SK-N-SH treated with all-trans-retinoic acid at 6 μM for 48 hours (cell line): ENCODE measurements at regions not wholly inside any gene's neighbourhood (a gene's known extent, or its start where the extent isn't known, plus 50 kb on each side); places are given as distances from the start of the nearest gene placed in this dataset.

Experiments
- ATAC-seq: fragments of 200-7000 bp; cut with Tn5 transposase; 3 replicates; pipeline ENCODE4 v1.9.1; 2020; ENCODE audit warnings: mild to moderate bottlenecking, moderate library complexity
- ARNTL ChIP-seq: fragments of 450-650 bp; formaldehyde crosslinking; IDR thresholded peaks from 2 replicates; pipeline ENCODE4 v1.5.0; 2020; ENCODE audit warnings: low read depth, mild to moderate bottlenecking, moderate library complexity, borderline replicate concordance
- BACH2 ChIP-seq: fragments of 250-450 bp; sonication (Bioruptor Pico); IDR thresholded peaks from 2 replicates; pipeline ENCODE4 v1.9.0; 2021; ENCODE audit warnings: mild to moderate bottlenecking, borderline replicate concordance
- CSDC2 ChIP-seq: fragments of 250-450 bp; sonication (Bioruptor Pico); IDR thresholded peaks from 2 replicates; pipeline ENCODE4 v1.5.0; 2020; ENCODE audit warnings: mild to moderate bottlenecking, moderate library complexity
- CSRNP3 ChIP-seq: fragments of 250-450 bp; sonication (Bioruptor Pico); IDR thresholded peaks from 2 replicates; pipeline ENCODE4 v1.5.1; 2021; ENCODE audit warnings: mild to moderate bottlenecking, moderate library complexity
- ESRRG ChIP-seq: fragments of 250-450 bp; sonication (Bioruptor Pico); IDR thresholded peaks from 2 replicates; pipeline ENCODE4 v1.6.1; 2021; ENCODE audit warnings: mild to moderate bottlenecking
- GLIS3 ChIP-seq: fragments of 250-450 bp; sonication (Bioruptor Pico); IDR thresholded peaks from 2 replicates; pipeline ENCODE4 v1.5.0; 2020; ENCODE audit warnings: mild to moderate bottlenecking, moderate library complexity
- ISL1 ChIP-seq: fragments of 250-450 bp; sonication (Bioruptor Pico); IDR thresholded peaks from 2 replicates; pipeline ENCODE4 v2.1.2; 2022; ENCODE audit warnings: mild to moderate bottlenecking, moderate library complexity
- OSR1 ChIP-seq: fragments of 250-450 bp; sonication (Bioruptor Pico); IDR thresholded peaks from 2 replicates; pipeline ENCODE4 v1.8.0; 2022; ENCODE audit warnings: moderate library complexity, mild to moderate bottlenecking, inconsistent platforms
- PATZ1 ChIP-seq: fragments of 250-450 bp; sonication (Bioruptor Pico); IDR thresholded peaks from 2 replicates; pipeline ENCODE4 v1.8.0; 2020; ENCODE audit warnings: mild to moderate bottlenecking, moderate library complexity, borderline replicate concordance
- POU6F1 ChIP-seq: fragments of 250-450 bp; sonication (Bioruptor Pico); IDR thresholded peaks from 2 replicates; pipeline ENCODE4 v1.8.0; 2021; ENCODE audit warnings: low read depth, mild to moderate bottlenecking, moderate library complexity, borderline replicate concordance
- PPARA ChIP-seq: fragments of 250-450 bp; sonication (Bioruptor Pico); IDR thresholded peaks from 2 replicates; pipeline ENCODE4 v1.5.0; 2020; ENCODE audit warnings: mild to moderate bottlenecking, borderline replicate concordance
- RARB ChIP-seq: fragments of 250-450 bp; sonication (Bioruptor Pico); IDR thresholded peaks from 2 replicates; pipeline ENCODE4 v1.8.0; 2021; ENCODE audit warnings: mild to moderate bottlenecking, moderate library complexity
- SNAI2 ChIP-seq: fragments of 250-450 bp; sonication (Bioruptor Pico); IDR thresholded peaks from 2 replicates; pipeline ENCODE4 v1.5.0; 2020; ENCODE audit warnings: mild to moderate bottlenecking, moderate library complexity
- TCF4 ChIP-seq: fragments of 250-450 bp; sonication (Bioruptor Pico); IDR thresholded peaks from 2 replicates; pipeline ENCODE4 v1.8.0; 2021; ENCODE audit warnings: mild to moderate bottlenecking, moderate library complexity, borderline replicate concordance
- TSHZ2 ChIP-seq: fragments of 250-450 bp; sonication (Bioruptor Pico); IDR thresholded peaks from 2 replicates; pipeline ENCODE4 v1.5.0; 2020; ENCODE audit warnings: mild to moderate bottlenecking, moderate library complexity
- ZC3H10 ChIP-seq: fragments of 250-450 bp; sonication (Bioruptor Pico); IDR thresholded peaks from 2 replicates; pipeline ENCODE4 v1.5.1; 2021; ENCODE audit warnings: mild to moderate bottlenecking, moderate library complexity
- ZFP3 ChIP-seq: fragments of 250-450 bp; sonication (Bioruptor Pico); IDR thresholded peaks from 2 replicates; pipeline ENCODE4 v1.5.0; 2020; ENCODE audit warnings: mild to moderate bottlenecking, moderate library complexity
- ZFP30 ChIP-seq: fragments of 450-650 bp; formaldehyde crosslinking; IDR thresholded peaks from 2 replicates; pipeline ENCODE4 v1.5.0; 2022; ENCODE audit warnings: mild to moderate bottlenecking, moderate library complexity
- ZNF565 ChIP-seq: fragments of 450-650 bp; formaldehyde crosslinking; conservative IDR thresholded peaks from 2 replicates; pipeline ENCODE4 v1.5.0; 2020; ENCODE audit warnings: low read depth, mild to moderate bottlenecking, moderate library complexity
- ZNF70 ChIP-seq: fragments of 450-650 bp; formaldehyde crosslinking; IDR thresholded peaks from 2 replicates; pipeline ENCODE4 v1.5.0; 2020; ENCODE audit warnings: mild to moderate bottlenecking, moderate library complexity
- ZNF8 ChIP-seq: fragments of 450-650 bp; formaldehyde crosslinking; IDR thresholded peaks from 2 replicates; pipeline ENCODE4 v1.5.0; 2020; ENCODE audit warnings: mild to moderate bottlenecking, moderate library complexity

GRCh38 chr14:61615743-61616523 lies 79.4 kb upstream of the HIF1A start:
- TF ChIP-seq PPARA (CRISPR knock-in tag) (no peak), ISL1 (peak; percentile 70), OSR1 (CRISPR knock-in tag) (no peak)

GRCh38 chr14:61616524-61617185 lies 78.7 kb upstream of the HIF1A start:
- peak; percentile 67 for ATAC-seq
- TF ChIP-seq POU6F1 (CRISPR knock-in tag): no peak
- no peak for TF ChIP-seq ZFP3 (CRISPR knock-in tag)
- no peak for TF ChIP-seq ZNF70 (CRISPR knock-in tag)
- TF ChIP-seq SNAI2: no peak
- peak; percentile 3; the same call in 1 of the 2 replicates for TF ChIP-seq CSDC2
- TF ChIP-seq, all 23 proteins: peak for 1

More at GRCh38 chr14:61615743-61616523, 79.4 kb upstream of the HIF1A start:
- peak; percentile 70 for ATAC-seq

GRCh38 chr14:61618448-61618847 lies 76.9 kb upstream of the HIF1A start:
- TF ChIP-seq ARNTL (CRISPR knock-in tag) (no peak), ZNF8 (CRISPR knock-in tag) (no peak), BACH2 (no peak), ZFP3 (CRISPR knock-in tag) (no peak), CSRNP3 (no peak), OSR1 (CRISPR knock-in tag) (no peak), CSDC2 (no peak), TSHZ2 (no peak), ESRRG (CRISPR knock-in tag) (no peak), PATZ1 (CRISPR knock-in tag) (no peak), POU6F1 (CRISPR knock-in tag) (no peak), ZC3H10 (CRISPR knock-in tag) (no peak), RARB (CRISPR knock-in tag) (no peak)
- no peak for ATAC-seq

- TF ChIP-seq POU6F1 (CRISPR knock-in tag) (no peak), GLIS3 (no peak), ZNF565 (CRISPR knock-in tag) (no peak), ZFP3 (CRISPR knock-in tag) (no peak), TSHZ2 (no peak), ZNF70 (CRISPR knock-in tag) (no peak), SNAI2 (no peak), TCF4 (CRISPR knock-in tag) (no peak), ZFP30 (no peak)
- no peak for ATAC-seq
Observed at GRCh38 chr14:61619494-61619893, 75.8 kb upstream of the HIF1A start.
